MV-4-11 (cell line): ENCODE measurements at regions not wholly inside any gene's neighbourhood (a gene's known extent, or its start where the extent isn't known, plus 50 kb on each side); places are given as distances from the start of the nearest gene placed in this dataset.
"Not testable (repeated sequence)": the region's sequence is repeated elsewhere in the genome, so short reads cannot be mapped to it uniquely, and the experiment has no call there.

Source experiments
- DNase-seq: peaks from one replicate; lab custom pipeline; 2025; lab: John Stamatoyannopoulos, UW

DNA sequence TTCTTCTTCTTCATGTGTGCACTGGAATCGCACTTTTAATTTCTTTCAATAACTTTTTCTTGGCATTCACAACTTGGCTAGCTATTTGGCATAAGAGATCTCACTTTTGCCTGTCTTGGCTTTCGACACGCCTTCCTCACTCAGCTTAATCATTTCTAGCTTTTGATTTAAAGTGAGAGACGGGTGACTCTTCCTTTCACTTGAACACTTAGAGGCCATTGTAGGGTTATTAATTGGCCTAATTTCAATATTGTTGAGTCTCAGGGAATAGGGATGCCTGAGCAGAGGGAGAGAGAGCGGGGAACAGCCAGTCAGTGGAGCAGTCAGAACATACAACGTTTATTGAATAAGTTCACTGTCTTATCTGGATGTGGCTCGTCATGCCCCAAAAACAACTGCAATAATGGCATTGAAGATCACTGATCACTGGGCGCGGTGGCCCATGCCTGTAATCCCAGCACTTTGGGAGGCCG lies 200.3 kb downstream of the SEC14L1 start:
- no peak for DNase-seq

DNA sequence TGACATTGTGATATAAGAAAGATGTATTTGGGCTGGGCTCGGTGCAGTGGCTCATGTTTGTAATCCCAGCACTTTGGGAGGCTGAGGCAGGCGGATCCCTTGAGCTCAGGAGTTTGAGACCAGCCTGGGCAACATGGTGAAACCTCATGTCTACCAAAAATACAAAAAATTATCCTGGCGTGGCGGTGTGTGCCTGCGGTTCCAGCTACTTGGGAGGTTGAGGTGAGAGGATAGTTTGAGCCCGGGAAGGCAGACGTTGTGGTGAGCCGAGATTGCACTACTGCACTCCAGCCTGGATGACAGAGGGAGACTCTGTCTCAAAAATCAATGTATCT lies 201.9 kb downstream of the SEC14L1 start:
- DNase-seq = not testable (repeated sequence)

DNA sequence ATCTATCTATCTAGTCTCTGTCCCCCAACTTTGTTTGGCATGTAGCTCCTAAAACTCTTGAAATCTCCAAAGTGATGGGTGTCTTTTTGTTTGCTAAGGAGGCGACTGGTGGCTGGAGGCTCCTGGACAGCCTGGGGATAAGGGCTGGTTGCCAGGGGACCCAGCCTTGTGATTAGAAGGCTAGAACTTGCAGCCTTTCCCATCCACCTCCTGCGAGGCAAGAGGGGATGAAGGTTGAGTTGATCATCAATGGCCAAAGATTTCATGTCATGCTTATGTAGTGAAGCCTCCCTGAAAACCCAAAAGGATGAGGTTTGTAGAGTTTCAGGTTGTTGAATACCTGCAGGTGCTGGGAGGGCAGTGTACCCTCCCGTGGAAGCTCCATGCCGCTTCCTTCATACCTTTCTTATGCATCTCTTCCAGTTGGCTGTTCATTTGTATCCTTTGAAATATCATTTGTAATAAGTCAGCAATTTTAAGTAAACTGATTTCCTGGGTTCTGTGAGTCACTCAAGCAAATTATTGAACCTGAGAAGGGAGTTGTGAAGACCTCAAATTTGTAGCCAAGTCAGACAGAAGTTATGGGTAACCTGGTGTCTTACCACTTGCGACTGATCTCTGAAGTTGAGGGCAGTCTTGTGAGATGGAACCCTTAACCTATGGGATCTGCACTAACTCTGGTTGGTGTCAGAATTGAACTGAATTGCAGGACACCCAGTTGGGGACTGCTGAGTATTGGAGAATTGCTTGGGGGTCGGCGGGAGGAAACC lies 202.4 kb downstream of the SEC14L1 start:
- DNase-seq = no peak

DNA sequence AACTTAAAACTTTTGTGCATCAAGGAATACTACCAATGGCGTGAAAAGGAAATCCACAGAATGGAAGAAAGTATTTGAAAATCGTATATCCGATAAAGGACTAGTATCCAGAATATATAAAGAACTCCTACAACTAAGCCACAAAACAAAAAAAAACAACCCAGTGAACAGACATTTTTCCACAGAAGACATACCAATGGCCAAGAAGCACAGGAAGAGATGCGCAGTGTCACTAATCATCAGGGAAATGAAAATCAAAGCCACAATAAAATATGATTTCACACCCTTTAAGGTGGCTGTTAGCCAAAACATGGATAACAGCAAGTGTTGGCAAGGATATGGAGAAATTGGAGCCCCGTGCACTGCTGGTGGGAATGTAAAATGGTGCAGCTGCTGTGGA lies 203.3 kb downstream of the SEC14L1 start:
- no peak for DNase-seq

DNA sequence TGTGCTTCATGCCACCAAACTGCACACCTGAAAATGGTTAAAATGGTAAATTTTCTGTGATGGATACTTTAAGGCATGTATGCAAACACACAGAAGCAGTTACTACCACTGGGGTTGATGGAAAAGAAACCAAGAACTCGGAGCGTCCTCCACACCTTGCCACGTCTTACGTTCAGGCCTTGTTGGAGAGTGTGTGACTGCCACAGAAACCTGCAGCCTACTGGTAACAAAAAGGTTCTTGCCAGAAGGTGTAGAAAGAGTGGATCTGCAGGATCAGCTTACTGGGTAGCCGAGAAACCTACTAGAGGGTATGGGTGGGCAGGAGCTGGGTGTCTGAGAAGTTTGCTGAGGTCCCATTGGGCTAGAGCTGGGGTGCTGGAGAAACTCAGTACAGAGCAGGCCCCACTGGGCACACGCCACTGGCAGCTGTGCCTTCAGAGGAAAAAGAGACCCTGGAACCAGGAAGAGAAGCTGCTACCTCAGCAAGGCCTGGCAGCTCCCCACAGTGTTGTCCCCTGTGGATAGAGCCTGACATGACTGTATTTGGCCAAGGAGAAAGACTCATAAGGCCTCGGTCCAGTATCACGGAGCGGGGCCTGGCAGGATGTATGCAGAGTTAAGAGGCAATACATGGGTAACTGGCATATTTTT lies 204.6 kb downstream of the SEC14L1 start:
- DNase-seq = no peak

DNA sequence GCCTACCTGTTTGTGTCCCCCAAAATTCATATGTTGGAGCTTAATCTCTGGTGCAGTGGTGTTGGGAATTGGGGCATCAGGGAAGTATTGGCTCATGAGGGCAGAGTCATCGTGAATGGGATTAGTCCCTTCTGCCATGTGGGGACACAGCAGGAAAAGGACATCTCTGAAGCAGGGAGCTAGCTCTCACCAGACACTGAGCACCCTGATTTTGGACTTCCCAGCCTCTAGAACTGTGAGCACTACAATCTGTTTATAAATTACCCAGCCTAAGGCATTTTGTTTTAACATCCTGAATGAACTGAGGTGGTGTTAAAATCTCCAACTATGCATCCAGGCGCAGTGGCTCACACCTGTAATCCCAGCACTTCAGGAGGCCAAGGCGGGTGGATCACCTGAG lies 206.0 kb downstream of the SEC14L1 start:
- DNase-seq = no peak

DNA sequence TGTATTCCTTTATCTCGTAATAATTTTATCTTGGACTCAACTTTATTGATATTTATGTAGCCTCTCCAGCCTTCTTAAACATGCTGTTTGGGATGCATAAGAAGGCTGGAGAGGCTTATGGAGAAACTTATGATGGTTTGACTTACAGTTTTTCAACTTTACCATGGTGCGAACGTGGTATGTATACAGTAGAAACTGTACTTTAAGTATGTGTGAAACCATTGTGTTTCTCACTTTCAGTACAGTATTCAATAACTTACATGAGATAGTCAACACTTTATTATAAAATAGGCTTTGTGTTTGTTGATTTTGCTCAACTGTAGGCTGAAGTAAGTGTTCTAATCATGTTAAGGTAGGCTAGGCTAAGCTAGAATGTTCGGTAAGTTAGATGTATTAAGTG lies 206.8 kb downstream of the SEC14L1 start:
- DNase-seq = no peak

DNA sequence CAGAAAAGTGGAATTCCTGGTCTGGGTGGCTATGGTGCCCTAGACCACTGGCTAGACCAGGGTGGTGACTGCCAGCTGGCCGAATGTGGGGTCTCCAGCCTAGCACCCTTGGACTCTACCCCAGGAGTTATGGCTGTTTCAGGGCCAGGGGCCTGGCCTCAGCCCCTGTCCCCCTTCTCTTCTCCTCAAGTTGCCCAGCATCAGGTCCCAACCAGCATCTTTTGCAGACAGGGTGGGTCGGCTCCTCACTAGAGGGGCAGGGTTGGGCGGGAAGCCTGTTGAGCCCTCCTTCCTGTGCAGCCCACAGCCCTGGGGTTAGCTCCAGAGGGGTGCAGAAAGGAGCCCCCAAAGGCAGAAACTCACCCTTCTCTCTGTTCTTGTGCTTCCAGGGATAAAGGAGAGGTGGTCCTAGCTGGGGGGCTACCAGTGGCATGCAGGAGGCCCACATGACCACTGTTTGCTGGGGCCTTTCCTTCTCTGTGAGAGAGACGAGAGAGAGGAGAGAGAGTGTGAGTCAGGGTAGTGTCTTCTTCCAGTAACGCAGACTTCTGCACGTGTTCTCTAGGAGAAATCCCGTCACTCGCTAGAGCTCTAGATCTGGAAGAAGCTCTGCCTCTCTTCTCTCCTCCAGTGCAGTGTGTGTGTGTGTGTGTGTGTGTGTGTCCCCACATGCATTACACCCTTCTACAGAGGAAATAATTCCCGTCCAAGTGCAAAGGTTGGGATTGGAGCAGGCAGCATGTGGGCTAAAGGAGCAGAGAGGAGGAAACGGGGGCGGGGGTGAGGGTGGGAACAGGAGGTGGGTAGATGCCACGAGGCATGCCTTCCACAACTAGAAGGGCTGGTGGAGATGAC lies 209.4 kb downstream of the SEC14L1 start:
- DNase-seq = no peak

DNA sequence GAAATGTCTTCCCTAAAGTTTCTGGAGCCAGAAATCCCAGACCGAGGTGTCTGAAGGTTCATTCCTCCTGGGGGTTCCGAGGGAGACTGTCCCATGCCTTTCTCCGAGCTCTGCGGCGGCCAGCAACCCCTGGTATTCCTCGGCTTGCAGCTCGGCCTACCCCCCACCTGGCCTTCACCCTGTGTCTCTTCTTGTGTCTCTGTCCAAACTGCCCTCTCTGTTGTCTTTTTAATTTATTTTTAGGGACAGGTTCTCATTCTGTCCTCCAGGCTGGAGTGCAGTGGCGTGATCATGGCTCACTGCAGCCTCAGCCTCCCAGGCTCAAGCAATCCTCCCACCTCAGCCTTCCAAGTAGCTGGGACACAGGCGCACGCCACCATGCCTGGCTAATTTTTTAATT lies 211.7 kb downstream of the SEC14L1 start:
- DNase-seq = no peak

DNA sequence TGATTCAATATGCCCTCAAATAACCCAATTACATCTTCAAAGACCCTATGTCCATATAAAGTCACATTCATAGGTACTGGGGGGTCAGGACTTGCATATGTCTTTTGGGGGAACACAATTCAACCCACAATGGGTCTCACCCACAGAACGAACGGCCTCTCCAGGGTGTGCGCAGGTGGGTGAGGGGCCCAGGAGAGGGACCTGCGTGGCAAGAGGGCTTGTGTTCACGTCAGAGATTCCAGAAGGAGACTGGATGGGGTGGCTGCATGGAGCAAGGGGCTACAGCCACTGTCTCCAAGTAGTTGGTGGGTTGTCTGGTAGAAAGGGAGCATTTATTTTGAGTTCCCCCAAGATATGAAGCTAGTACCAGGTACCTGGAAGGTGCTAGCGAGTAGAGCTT lies 212.2 kb downstream of the SEC14L1 start:
- no peak for DNase-seq

DNA sequence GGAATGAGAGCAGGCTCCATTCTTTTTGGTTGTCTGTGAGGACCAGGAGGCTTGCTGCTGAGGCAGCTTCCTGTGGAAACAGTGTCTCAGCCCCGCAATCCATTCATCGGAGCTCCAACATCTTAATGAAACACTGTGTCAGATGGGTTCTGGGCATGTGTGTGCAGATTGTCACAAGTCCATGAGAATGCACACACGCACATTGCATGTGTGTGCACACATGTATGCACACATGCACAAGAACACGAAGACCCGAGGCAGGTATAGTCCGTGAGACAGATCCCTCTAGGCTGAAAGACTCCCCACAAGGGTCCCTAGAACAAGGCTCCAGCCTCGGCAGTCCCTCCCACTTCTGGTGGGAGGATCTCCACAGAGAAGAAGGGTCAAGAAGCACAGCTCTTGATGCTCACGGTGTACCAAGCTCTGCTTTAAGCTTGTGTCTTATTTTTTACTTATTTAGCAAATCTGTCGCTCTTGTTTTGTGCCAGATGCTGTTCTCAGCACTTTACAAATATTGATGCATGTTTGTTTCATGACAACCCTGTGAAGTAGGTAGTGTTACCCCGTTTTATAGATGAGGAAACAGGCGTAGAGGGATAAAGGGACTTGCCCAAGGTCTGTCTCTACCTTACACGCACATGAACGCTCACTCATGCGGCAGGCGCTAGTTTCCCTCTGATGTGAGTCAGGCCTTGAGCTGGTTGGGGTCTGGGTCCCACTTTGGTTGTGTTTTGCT lies 213.1 kb downstream of the SEC14L1 start:
- no peak for DNase-seq

DNA sequence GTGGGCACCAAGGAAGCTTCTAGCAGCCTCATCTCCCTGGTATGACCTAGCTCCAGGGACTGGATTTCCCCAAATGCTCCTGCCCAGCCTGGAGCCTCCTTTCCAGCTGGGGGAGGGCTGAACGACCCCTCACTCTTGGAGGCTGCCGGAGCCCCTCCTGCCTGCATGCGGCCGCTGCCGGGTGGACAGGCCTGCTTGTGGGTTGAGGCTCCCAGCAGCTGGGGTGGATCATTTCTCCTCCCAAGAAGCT lies 213.6 kb downstream of the SEC14L1 start:
- DNase-seq = no peak

DNA sequence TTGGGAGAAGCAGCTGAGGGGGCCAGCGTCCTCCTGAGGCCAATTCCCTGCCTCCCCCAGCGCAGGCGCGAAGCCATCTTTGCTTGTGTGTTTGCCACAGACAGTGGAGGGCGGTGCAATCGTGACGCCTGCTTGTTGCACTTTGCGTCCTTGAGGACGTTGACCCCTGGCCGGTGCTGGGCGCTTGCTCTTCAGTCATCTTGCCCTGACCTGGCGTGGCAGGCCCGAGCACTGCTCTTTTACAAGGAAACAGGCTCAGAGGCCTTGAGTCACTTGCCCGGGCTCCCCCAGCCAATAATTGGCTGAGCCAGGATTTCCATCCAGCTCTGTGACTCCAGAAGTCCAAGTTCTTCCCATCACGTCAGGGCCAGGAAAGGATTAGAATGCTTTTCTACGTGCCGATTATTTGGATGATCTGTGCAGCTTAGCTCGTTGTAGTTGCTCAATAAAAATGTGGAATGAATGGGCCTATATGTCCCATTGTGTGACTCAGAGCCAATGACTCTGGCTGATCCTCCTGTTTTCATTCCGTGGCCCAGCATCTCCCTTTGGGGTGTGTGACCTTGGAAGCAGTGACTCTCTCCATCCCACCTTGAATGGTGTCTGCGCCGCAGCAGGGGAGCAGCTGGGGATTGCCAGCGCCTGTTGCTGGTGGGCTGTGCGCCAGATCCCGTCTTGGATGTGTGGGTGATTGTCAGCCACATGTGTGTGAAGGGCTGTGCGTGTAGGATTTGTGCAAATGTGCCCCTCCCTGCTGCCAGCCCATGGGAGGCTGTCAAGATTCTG lies 214.1 kb downstream of the SEC14L1 start:
- DNase-seq = no peak

DNA sequence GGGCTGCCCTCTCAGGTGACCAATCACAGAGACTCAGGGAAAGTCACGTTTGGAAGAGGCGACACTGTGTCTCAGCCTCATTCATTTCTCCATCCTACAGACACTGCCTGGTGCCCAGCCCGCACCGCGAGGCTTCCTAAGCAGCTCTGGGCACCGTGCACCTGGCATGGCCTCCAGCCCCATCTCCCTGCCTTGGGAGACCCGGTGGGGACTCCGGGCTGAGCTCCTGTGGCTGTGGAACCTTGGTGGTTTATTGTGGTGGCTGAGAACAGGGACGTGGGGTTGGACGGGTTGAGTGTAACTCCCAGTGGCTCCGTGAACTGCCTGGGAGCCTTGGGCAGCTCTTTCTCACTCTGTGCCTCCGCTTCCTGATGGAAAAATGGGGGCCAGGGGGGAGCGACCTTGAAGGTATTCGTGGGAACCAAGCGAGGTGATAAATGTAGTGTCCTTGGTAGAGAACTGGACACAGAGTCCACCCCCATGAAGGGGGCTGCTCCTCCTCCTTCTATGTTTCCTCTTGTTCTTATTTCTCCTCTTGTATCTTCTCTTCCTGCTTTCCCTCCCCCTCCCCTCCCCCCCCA lies 215.4 kb downstream of the SEC14L1 start:
- DNase-seq = no peak

DNA sequence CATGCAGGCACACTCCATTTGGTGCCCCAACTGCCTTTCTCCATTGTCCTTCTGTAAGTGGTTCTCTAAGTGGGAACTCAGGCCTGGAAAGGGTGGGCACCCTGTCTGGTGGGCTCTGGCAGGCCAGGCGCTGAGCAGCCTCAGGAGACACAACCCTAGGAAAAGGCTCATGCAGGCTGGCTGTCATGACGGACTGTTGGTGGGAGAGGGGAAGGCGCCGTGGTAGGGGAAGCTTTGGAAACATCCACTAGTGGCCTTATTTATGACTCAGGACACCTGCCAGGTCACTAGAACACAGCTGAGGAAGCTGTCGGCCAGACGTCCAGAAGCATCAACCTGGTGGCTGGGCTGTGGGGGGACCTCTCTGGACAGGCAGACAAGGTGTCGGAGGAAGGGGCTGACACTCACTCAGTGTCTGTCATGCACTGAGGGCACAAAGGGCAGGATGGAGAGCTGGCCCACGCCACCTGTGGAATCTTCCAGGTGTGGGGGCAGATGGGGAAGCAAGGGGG lies 216.0 kb downstream of the SEC14L1 start:
- DNase-seq = no peak

DNA sequence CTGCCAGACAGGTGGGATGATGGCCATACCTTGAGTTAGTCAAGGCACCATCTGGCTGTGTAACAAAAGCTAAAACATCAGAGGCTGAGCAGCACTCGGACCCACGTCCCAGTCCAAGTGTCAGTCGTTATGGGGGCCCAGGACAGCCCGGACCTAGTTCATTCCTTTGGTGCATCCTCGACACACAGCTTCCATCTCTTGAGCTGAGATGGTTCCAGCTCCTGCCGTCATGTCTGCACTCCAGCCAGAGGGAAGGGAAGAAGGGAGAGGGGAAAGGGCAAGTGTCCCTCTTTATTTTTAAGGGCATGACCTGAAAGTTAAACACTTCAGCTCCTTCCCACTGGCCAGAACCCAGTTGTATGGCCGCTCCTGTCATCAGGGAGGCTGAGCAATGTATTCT lies 218.0 kb downstream of the SEC14L1 start:
- DNase-seq = no peak

DNA sequence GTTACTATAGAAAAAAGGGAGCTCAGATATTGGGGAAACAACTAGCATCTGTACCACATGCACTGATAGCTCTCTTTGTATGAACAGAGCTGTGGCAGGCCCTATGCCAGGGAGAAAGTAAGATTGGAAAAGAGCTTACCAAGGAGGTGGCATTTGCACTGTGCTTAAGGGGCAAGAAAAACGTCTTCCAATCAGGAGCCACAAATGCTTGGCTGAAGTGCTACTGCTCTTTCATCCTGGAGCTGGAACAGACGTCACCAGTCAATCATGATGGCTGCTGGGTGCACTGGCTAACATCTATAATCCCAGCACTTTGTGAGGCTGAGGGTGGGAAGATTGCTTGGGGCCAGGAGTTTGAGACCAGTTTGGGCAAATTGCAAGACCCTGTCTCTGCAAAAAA lies 218.5 kb downstream of the SEC14L1 start:
- DNase-seq = no peak

DNA sequence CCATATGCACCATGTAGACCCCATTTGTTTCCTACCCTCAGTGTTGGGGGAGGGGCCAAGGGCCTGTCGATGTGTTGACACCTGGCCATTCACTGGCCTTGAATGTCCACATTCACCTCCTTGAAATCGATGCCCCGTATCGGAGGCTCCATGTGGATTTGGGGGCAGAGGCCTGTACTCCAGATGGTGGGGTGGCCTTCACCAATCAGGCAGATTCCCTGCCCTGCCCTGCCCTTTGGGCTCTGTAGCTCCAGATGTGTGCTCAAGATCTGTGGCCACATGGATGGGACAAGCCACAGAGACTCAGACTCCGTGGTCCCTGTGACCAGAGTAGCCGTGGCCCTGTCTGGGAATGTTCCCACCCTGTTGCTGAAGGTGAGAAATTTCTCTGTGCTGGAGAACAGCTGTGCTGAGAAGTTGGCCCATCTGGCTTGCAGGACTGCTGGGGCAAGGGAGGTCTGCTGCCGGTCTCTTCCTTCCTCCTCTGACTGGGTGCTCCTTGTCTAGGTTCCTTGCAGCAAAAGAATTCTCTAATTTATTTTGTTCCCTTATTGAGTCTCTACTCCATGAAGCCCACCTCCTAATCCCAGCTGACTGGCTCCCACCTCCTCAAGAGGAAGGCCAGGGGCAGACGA lies 221.3 kb downstream of the SEC14L1 start:
- DNase-seq = no peak

DNA sequence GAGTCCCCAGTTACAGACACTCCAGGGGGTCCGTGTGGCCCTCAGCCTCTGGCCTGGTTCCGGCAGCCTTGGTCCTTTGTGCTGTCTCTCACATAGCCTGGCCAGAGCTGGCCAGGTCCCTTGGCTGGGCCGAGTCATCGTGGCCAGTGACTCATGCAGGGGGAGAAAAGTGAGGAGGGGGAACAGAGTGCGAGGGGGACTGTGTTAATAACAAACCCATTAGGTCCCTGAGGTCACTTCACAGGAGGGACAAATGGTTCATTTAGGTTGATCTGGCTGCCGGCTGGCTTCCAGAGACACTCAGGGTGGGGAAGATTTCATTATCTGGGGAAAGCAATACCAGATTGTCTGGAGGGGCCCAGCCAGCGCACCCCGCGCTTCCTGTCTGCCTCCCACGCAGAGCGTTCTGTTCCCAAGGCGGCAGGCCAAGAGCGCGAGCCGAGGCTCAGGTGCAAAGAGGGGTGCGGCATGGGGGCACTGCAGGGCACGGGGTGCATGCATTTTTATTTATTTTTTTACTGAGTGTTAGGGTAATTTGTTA lies 223.1 kb downstream of the SEC14L1 start:
- no peak for DNase-seq

DNA sequence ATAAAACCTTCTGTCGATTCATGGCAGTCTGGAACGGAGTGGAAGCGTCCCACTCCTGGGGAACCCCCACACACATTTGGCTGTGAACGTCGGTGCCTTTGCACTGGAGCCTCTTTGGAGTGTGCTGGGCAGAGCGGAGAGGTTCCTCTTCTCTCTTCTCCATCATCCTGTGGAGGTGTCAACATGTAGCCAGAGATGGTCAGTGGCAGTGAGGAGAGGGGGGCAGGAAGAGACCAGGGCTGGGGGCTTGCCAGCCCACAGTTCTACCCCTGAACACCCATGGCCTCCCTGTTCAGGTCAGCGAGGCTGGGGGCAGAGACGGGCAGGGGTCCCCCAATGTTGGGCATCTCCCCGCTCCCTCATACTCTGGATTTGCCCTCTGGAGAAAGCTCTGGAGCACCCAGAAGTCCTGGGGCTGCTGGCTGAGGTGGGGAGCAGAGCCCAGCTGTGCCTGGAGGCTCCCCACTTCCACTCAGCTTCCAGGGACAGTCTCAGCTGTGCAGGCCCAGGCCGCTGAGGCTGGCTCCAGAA lies 223.7 kb downstream of the SEC14L1 start:
- no peak for DNase-seq
